Endothelial cell of umbilical vein (primary cell): ENCODE measurements at regions not wholly inside any gene's neighbourhood (a gene's known extent, or its start where the extent isn't known, plus 50 kb on each side); places are given as distances from the start of the nearest gene placed in this dataset.

Source experiments
- POLR2A ChIP-seq: IDR thresholded peaks from 2 replicates; pipeline ENCODE4 v1.6.1; 2012; ENCODE audit warnings: low read depth, mild to moderate bottlenecking, control low read depth, low read length
- POLR2AphosphoS5 ChIP-seq: IDR thresholded peaks from 2 replicates; pipeline ENCODE4 v1.6.1; 2012; ENCODE audit warnings: low read depth, mild to moderate bottlenecking, control low read depth, low read length, moderate library complexity; ENCODE audit not compliant: insufficient read depth
- TF ChIP-seq, protein P1 (sequence below), 2 donors: IDR thresholded peaks; 1 replicate in 1 of 2; 2 replicates in 1 of 2; pipeline ENCODE4 v1.5.1; 2011; ENCODE audit warnings: low read length in 2 of 2, mild to moderate bottlenecking in 2 of 2, moderate library complexity in 2 of 2, control low read depth in 1 of 2, inconsistent platforms in 1 of 2, low read depth in 1 of 2; ENCODE audit not compliant: insufficient read depth in 1 of 2; ENCODE audit errors: extremely low read depth in 1 of 2

DNA sequence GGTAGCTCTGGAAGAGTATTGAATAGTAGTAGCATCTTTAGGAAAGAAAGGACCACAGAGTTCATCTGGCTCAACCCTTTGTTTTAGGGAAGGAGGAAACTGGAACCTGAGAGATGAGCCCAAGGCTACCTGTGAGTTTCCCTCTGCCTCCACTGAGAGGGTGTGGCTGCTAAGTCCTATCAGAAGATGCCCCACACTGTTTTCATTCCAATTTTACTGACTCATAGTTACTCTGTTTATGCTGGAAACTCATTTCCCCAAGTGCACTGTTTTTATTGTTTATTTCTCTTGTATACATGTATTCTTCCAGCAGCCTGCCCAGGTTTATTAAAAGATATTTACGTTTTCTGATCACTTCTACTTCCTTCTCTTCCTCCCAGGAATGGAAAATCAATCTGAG, 127.4 kb upstream of the ARHGAP5 start:
- TF ChIP-seq, protein P1, sequence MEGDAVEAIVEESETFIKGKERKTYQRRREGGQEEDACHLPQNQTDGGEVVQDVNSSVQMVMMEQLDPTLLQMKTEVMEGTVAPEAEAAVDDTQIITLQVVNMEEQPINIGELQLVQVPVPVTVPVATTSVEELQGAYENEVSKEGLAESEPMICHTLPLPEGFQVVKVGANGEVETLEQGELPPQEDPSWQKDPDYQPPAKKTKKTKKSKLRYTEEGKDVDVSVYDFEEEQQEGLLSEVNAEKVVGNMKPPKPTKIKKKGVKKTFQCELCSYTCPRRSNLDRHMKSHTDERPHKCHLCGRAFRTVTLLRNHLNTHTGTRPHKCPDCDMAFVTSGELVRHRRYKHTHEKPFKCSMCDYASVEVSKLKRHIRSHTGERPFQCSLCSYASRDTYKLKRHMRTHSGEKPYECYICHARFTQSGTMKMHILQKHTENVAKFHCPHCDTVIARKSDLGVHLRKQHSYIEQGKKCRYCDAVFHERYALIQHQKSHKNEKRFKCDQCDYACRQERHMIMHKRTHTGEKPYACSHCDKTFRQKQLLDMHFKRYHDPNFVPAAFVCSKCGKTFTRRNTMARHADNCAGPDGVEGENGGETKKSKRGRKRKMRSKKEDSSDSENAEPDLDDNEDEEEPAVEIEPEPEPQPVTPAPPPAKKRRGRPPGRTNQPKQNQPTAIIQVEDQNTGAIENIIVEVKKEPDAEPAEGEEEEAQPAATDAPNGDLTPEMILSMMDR (IDR thresholded peaks at IDR 0.05; ENCODE audit: extremely low read depth in 1 of 2, insufficient read depth in 1 of 2, low read depth in 1 of 2, low read length in 2 of 2) = no peak
- TF ChIP-seq POLR2A = no peak
- TF ChIP-seq POLR2AphosphoS5 = no peak
